ENCODE measurements at regions not wholly inside any gene's neighbourhood (a gene's known extent, or its start where the extent isn't known, plus 50 kb on each side); places are given as distances from the start of the nearest gene placed in this dataset.

DNA sequence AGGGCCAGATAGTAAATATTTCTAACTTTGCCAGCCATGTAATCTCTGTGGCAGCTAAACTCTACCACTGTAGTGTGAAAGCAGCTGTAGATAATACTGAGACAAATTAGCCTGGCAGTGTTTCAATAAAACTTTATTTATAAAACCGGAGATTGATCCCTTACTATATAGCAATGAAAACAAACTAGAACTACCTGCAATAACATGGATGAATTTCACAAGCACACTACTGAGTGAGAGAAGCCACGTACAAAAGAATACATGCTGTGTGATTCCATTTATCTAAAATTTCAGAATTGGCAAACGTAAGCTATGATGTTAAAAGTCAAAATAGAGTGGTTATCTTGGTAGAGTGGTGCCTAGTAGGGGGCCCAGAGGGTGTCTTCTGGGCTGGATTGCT, 198.7 kb upstream of the SGK1 start:
- no peak for TF ChIP-seq EZH2phosphoT487 (IDR thresholded peaks at IDR 0.05; ENCODE audit: borderline replicate concordance, low read length)
- TF ChIP-seq, protein P1, sequence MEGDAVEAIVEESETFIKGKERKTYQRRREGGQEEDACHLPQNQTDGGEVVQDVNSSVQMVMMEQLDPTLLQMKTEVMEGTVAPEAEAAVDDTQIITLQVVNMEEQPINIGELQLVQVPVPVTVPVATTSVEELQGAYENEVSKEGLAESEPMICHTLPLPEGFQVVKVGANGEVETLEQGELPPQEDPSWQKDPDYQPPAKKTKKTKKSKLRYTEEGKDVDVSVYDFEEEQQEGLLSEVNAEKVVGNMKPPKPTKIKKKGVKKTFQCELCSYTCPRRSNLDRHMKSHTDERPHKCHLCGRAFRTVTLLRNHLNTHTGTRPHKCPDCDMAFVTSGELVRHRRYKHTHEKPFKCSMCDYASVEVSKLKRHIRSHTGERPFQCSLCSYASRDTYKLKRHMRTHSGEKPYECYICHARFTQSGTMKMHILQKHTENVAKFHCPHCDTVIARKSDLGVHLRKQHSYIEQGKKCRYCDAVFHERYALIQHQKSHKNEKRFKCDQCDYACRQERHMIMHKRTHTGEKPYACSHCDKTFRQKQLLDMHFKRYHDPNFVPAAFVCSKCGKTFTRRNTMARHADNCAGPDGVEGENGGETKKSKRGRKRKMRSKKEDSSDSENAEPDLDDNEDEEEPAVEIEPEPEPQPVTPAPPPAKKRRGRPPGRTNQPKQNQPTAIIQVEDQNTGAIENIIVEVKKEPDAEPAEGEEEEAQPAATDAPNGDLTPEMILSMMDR (IDR thresholded peaks at IDR 0.05; ENCODE audit: low read depth, low read length, poor library complexity, severe bottlenecking) = no peak

Measured in DOHH2 (cell line).